HepG2 (cell line): ENCODE measurements at regions not wholly inside any gene's neighbourhood (a gene's known extent, or its start where the extent isn't known, plus 50 kb on each side); places are given as distances from the start of the nearest gene placed in this dataset.

ENCODE experiments used
- ATAC-seq: fragments of 200-7000 bp; cut with Tn5 transposase; 3 replicates; pipeline ENCODE4 v1.9.1; 2020; ENCODE audit warnings: mild to moderate bottlenecking, moderate library complexity
- BruUV-seq: library from RNA; stranded (reverse); fragments of 400-500 nt; replicated peaks from 2 replicates; lab custom pipeline; 2021; lab: Mats Ljungman, UMichigan
- CTCF ChIA-PET: fragments of 300-600 bp; formaldehyde crosslinking; extraction: SDS; loops from one replicate; lab custom pipeline; 2021; ENCODE audit warnings: low total read pairs, inconsistent platforms, low intra/inter-chr PET ratio; lab: Yijun Ruan, JAX
- POLR2A ChIA-PET: fragments of 350-600 bp; sonication (Branson Sonifier 250); formaldehyde crosslinking; loops from one replicate; lab custom pipeline; 2020; ENCODE audit warnings: antibody characterized with exemption, inconsistent platforms; lab: Yijun Ruan, JAX
- DNase-seq: peaks from one replicate; pipeline ENCODE4 v3.0.0-alpha.2; 2015; ENCODE audit warnings: low spot score
- FAIRE-seq: peaks from 3 replicates; lab custom pipeline; 2011; peaks lifted over from hg19 to GRCh38; lab: Jason Lieb, UNC
- H2AFZ ChIP-seq: one replicate; pipeline ENCODE4 v1.6.1; 2011; ENCODE audit warnings: low read length, inconsistent platforms
- H3K27ac ChIP-seq: fragments of 300-600 bp; 3 replicates; pipeline ENCODE4 v1.8.0; 2011; ENCODE audit warnings: mixed run types, mild to moderate bottlenecking, mixed read lengths, low read length, inconsistent platforms; ENCODE audit not compliant: insufficient read depth; ENCODE audit errors: extremely low read length
- H3K27me3 ChIP-seq, 2 experiments: fragments of 200-600 bp in 1 of 2; 2 replicates in 1 of 2; 3 replicates in 1 of 2; pipeline versions ENCODE4 v1.6.0 to v1.8.0; 2011; ENCODE audit warnings: low read length in 2 of 2, mild to moderate bottlenecking in 2 of 2, moderate library complexity in 2 of 2, inconsistent platforms in 1 of 2; ENCODE audit not compliant: insufficient read depth in 2 of 2, control insufficient read depth in 1 of 2
- H3K36me3 ChIP-seq, 2 experiments: fragments of 200-600 bp in 1 of 2; replicated peaks in 1 of 2; 2 replicates in 1 of 2; 3 replicates in 1 of 2; pipeline versions ENCODE4 v1.5.1 to v1.8.0; 2011; ENCODE audit warnings: low read length in 2 of 2, inconsistent platforms in 1 of 2; ENCODE audit not compliant: insufficient read depth in 2 of 2, control insufficient read depth in 1 of 2
- H3K4me1 ChIP-seq: 2 replicates; pipeline ENCODE4 v1.5.1; 2012; ENCODE audit warnings: low read length, inconsistent platforms; ENCODE audit not compliant: insufficient read depth
- H3K4me2 ChIP-seq: 2 replicates; pipeline ENCODE4 v1.6.0; 2011; ENCODE audit warnings: low read depth, low read length, inconsistent platforms
- H3K4me3 ChIP-seq, 3 experiments: fragments of 200-600 bp in 1 of 3; sonication (generic), shearing (Covaris generic) in 1 of 3; replicated peaks in 1 of 3; 2 replicates each; pipeline ENCODE4 v1.5.1; 2011 to 2016; ENCODE audit warnings: low read length in 3 of 3, inconsistent platforms in 2 of 3, low read depth in 2 of 3, mild to moderate bottlenecking in 2 of 3, control low read depth in 1 of 3, mixed read lengths in 1 of 3; ENCODE audit not compliant: insufficient read depth in 1 of 3
- H3K79me2 ChIP-seq: one replicate; pipeline ENCODE4 v1.6.1; 2011; ENCODE audit warnings: low read length, inconsistent platforms; ENCODE audit not compliant: insufficient read depth
- H3K9ac ChIP-seq: 2 replicates; pipeline ENCODE4 v1.6.0; 2011; ENCODE audit warnings: mild to moderate bottlenecking, low read depth, low read length, inconsistent platforms; ENCODE audit not compliant: insufficient read depth
- H3K9me3 ChIP-seq: 2 replicates; pipeline ENCODE4 v1.5.1; 2012; ENCODE audit warnings: mild to moderate bottlenecking, low read length
- H4K20me1 ChIP-seq: 2 replicates; pipeline ENCODE4 v1.6.0; 2011; ENCODE audit warnings: inconsistent platforms, mild to moderate bottlenecking, low read length, moderate library complexity; ENCODE audit not compliant: insufficient read depth
- CHCHD3 ChIP-seq: sonication (generic); formaldehyde crosslinking; IDR thresholded peaks from 2 replicates; pipeline ENCODE4 v1.8.0; 2022; ENCODE audit warnings: mild to moderate bottlenecking, missing genetic modification reagents, moderate library complexity
- GABPA ChIP-seq, 2 experiments: IDR thresholded peaks; 2 replicates each; pipeline ENCODE4 v1.6.1; 2011 to 2016; ENCODE audit warnings: low read depth in 2 of 2, low read length in 1 of 2, missing biosample characterization in 1 of 2, missing genetic modification characterization in 1 of 2
- ZNF530 ChIP-seq: sonication (generic); formaldehyde crosslinking; IDR thresholded peaks from 2 replicates; pipeline ENCODE4 v1.5.0; 2020; ENCODE audit warnings: low read depth, mild to moderate bottlenecking, missing genetic modification reagents
- ZNF550 ChIP-seq: sonication (generic); formaldehyde crosslinking; IDR thresholded peaks from 2 replicates; pipeline ENCODE4 v1.4.0; 2020; ENCODE audit warnings: mild to moderate bottlenecking, missing genetic modification reagents, borderline replicate concordance
- ZNF644 ChIP-seq: IDR thresholded peaks from 2 replicates; pipeline ENCODE4 v1.6.1; 2016; ENCODE audit warnings: low read depth
- WGBS: methylation state at CpG from one replicate; pipeline ENCODE4 v1.1.6; 2017; ENCODE audit warnings: low lambda C conversion rate; 5-methylcytosine and 5-hydroxymethylcytosine counted together
- in situ Hi-C: cut with HindIII; loops from 2 replicates; pipeline ENCODE4 v1.10.0; 2017; ENCODE audit warnings: low pct_unique_long_range_greater_than_20kb; ENCODE audit not compliant: extremely low pct_ligation_motif_present
- intact Hi-C: fragments of 100-400 bp; cut with micrococcal nuclease; formaldehyde crosslinking; loops from one replicate; pipeline ENCODE4 v1.10.0; 2022; ENCODE audit not compliant: unreplicated experiment
- TF ChIP-seq, protein P1 (sequence below): sonication (generic); formaldehyde crosslinking; IDR thresholded peaks from 2 replicates; pipeline ENCODE4 v1.5.1; 2020; ENCODE audit warnings: mild to moderate bottlenecking, moderate library complexity, missing genetic modification reagents
- TF ChIP-seq, protein P2 (sequence below): sonication (generic); formaldehyde crosslinking; IDR thresholded peaks from 2 replicates; pipeline ENCODE4 v1.8.0; 2022; ENCODE audit warnings: missing genetic modification reagents, mild to moderate bottlenecking, moderate library complexity, borderline replicate concordance

DNA sequence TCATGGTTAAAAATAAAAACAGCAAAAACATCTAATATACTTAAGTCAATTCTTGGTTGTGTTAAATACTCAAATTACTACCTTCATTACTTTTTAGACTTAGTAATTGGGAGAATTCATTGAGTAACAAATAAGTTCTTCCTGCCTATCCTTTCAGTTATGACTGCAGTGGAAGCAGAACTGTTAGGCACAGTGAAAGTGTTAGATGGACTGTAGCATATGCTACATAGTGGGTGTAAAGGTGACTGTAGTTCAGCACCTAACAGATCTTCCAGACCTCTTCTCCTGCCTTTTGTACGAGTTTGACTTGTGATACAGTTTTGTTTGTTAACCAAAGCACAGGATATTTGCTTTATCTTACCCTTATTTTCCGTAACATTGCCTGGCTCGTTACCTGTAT, 143.4 kb downstream of the KDM5D start (continued):
- TF ChIP-seq CHCHD3 (CRISPR knock-in tag) (no peak), ZNF530 (no peak), ZNF644 (no peak)
- TF ChIP-seq, protein P1, sequence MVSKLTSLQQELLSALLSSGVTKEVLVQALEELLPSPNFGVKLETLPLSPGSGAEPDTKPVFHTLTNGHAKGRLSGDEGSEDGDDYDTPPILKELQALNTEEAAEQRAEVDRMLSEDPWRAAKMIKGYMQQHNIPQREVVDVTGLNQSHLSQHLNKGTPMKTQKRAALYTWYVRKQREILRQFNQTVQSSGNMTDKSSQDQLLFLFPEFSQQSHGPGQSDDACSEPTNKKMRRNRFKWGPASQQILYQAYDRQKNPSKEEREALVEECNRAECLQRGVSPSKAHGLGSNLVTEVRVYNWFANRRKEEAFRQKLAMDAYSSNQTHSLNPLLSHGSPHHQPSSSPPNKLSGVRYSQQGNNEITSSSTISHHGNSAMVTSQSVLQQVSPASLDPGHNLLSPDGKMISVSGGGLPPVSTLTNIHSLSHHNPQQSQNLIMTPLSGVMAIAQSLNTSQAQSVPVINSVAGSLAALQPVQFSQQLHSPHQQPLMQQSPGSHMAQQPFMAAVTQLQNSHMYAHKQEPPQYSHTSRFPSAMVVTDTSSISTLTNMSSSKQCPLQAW (CRISPR knock-in tag): no peak

DNA sequence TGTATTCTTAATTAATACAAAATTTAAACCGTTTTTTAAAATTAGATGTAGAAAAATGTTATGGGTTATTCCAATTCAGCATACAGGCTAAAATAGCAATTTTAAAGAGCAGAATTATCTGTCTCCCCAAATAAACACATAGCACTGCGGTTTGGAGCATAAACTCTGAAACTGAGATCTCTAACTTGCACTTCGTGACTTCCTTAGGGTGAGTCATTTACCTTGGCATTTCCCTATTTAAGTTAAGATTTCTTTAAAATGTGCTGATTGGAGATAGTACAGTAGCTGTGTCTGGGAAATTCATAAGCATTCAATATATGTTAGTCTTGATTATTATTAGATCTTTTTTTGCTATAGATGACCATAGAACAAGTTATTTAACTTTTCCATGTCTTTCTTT, 143.8 kb downstream of the KDM5D start:
- intact Hi-C loops (no loop called here), in situ Hi-C loops (no loop called here)
- Histone ChIP-seq H3K79me2 (no peaks in the 10 kb centered on the region), H3K4me3 (no peak overlapping the region), H2AFZ (no peak overlapping the region), H3K27ac (no peak overlapping the region), H3K9me3 (no peaks in the 10 kb centered on the region), H3K4me1 (no peaks in the 10 kb centered on the region), H3K4me2 (no peak overlapping the region), H3K9ac (no peak overlapping the region), H3K27me3 (no peaks in the 10 kb centered on the region), H3K36me3 (peaks cover 0 to 1% of the 10 kb centered on the region in 2 experiments; a peak in 1 of 5 replicates), H4K20me1 (no peaks in the 10 kb centered on the region)
- CTCF ChIA-PET: no interaction called here
- TF ChIP-seq GABPA (IDR thresholded peaks at IDR 0.05; ENCODE audit: low read depth, low read length): no peak
- no peak for TF ChIP-seq GABPA (CRISPR knock-in tag; IDR thresholded peaks at IDR 0.05; ENCODE audit: low read depth)
- TF ChIP-seq, protein P2, sequence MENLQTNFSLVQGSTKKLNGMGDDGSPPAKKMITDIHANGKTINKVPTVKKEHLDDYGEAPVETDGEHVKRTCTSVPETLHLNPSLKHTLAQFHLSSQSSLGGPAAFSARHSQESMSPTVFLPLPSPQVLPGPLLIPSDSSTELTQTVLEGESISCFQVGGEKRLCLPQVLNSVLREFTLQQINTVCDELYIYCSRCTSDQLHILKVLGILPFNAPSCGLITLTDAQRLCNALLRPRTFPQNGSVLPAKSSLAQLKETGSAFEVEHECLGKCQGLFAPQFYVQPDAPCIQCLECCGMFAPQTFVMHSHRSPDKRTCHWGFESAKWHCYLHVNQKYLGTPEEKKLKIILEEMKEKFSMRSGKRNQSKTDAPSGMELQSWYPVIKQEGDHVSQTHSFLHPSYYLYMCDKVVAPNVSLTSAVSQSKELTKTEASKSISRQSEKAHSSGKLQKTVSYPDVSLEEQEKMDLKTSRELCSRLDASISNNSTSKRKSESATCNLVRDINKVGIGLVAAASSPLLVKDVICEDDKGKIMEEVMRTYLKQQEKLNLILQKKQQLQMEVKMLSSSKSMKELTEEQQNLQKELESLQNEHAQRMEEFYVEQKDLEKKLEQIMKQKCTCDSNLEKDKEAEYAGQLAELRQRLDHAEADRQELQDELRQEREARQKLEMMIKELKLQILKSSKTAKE (CRISPR knock-in tag): no peak
- no peak for TF ChIP-seq ZNF550 (CRISPR knock-in tag)
- no peak for FAIRE-seq
- POLR2A ChIA-PET: no interaction called here
- no peak for DNase-seq
- no peak for ATAC-seq
- BruUV-seq: no TSS peak
- 92% methylated on average over 3 of the region's 3 CpGs for WGBS
